ENCODE measurements at regions not wholly inside any gene's neighbourhood (a gene's known extent, or its start where the extent isn't known, plus 50 kb on each side); places are given as distances from the start of the nearest gene placed in this dataset.

- H3K27me3 Mint-ChIP-seq (ENCODE audit: low read depth): no peaks in the 10 kb centered on the region
- peaks cover 5% of the 10 kb centered on the region; the same call in 1 of the 2 replicates for H3K9me3 Mint-ChIP-seq
- DNase-seq (ENCODE audit: low spot score): no peak
- H3K4me3 Mint-ChIP-seq: no peak overlapping the region
- CTCF ChIA-PET: no interaction called here
- TF ChIP-seq STAT6 (CRISPR knock-in tag; conservative IDR thresholded peaks at IDR 0.05; ENCODE audit: low read depth) (no peak), AR (CRISPR knock-in tag; IDR thresholded peaks at IDR 0.05) (no peak), ARID4B (CRISPR knock-in tag; IDR thresholded peaks at IDR 0.05; ENCODE audit: borderline replicate concordance) (no peak), IRF2 (CRISPR knock-in tag; IDR thresholded peaks at IDR 0.05; ENCODE audit: borderline replicate concordance, low read depth) (no peak), ESRRA (CRISPR knock-in tag; IDR thresholded peaks at IDR 0.05; ENCODE audit: borderline replicate concordance) (no peak), ZBTB21 (CRISPR knock-in tag; IDR thresholded peaks at IDR 0.05; ENCODE audit: borderline replicate concordance) (no peak), HMGXB4 (CRISPR knock-in tag; IDR thresholded peaks at IDR 0.05) (no peak), ERG (CRISPR knock-in tag; IDR thresholded peaks at IDR 0.05) (no peak), FOXP4 (CRISPR knock-in tag; IDR thresholded peaks at IDR 0.05) (no peak), RORB (CRISPR knock-in tag; IDR thresholded peaks at IDR 0.05) (no peak)
- POLR2A ChIA-PET: no interaction called here
- no peaks in the 10 kb centered on the region; the same call in 1 of the 2 replicates for H3K4me1 Mint-ChIP-seq
- H3K27ac Mint-ChIP-seq: no peak overlapping the region
- no peak for ATAC-seq
- H3K36me3 Mint-ChIP-seq: no peaks in the 10 kb centered on the region
These were observed 380.8 kb downstream of the FOXO1 start for GRCh38 chr13:40285634-40286033.
